ENCODE measurements at regions not wholly inside any gene's neighbourhood (a gene's known extent, or its start where the extent isn't known, plus 50 kb on each side); places are given as distances from the start of the nearest gene placed in this dataset.

DNA sequence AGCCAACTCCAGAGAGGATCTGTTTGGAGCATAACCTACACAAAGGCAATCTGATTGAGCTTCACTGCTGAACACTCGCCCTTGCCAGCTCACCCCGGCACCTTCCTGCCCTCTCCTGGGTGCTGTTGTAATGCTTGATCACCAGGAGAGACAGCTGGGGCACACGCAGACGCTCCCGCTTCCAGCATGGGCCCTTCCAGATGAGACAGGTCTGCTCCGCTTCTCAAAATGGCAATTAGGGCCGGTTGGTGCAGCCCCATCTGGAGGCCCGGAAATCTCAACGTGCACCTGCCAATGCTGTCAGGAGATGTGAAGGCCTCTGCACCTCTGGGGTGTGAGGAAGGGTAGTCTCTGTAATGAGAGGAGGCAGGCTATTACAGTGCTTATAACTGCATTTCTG, 206.1 kb downstream of the ABCC12 start:
- TF ChIP-seq POLR2A (IDR thresholded peaks at IDR 0.05; ENCODE audit: low read length) (no peak), GATA1 (IDR thresholded peaks at IDR 0.05; ENCODE audit: low read depth, low read length) (no peak)

All from erythroblast (primary cell).